H1 (cell line): ENCODE measurements at regions not wholly inside any gene's neighbourhood (a gene's known extent, or its start where the extent isn't known, plus 50 kb on each side); places are given as distances from the start of the nearest gene placed in this dataset.

Source experiments
- CTCF ChIA-PET: fragments of 300-600 bp; sonication (Branson Sonifier 250); formaldehyde crosslinking; loops from one replicate; lab custom pipeline; 2021; ENCODE audit not compliant: partially characterized antibody; lab: Charles Lee
- POLR2A ChIA-PET: fragments of 300-600 bp; sonication (Branson Sonifier 250); formaldehyde crosslinking; loops from one replicate; lab custom pipeline; 2021; ENCODE audit warnings: inconsistent platforms; ENCODE audit not compliant: partially characterized antibody; lab: Charles Lee
- DNase-seq, 2 experiments: peaks; one replicate each; pipeline versions ENCODE4 v3.0.0 to v3.0.0-alpha.2; 2010 to 2022; ENCODE audit warnings: low spot score in 2 of 2, low read depth in 1 of 2, mixed read lengths in 1 of 2
- FAIRE-seq: peaks from 2 replicates; lab custom pipeline; 2011; peaks lifted over from hg19 to GRCh38; lab: Jason Lieb, UNC
- H2AFZ ChIP-seq: 2 replicates; pipeline ENCODE4 v1.8.1; 2012; ENCODE audit warnings: low read length, inconsistent platforms
- H2AK5ac ChIP-seq: 2 replicates; pipeline ENCODE4 v1.6.1; 2013; ENCODE audit warnings: low read depth, low read length
- H2BK120ac ChIP-seq: replicated peaks from 2 replicates; pipeline ENCODE3; 2013; ENCODE audit warnings: low read depth, low read length, inconsistent platforms
- H2BK12ac ChIP-seq: 2 replicates; pipeline ENCODE4 v1.6.1; 2013; ENCODE audit warnings: low read depth, low read length
- H2BK15ac ChIP-seq: 2 replicates; pipeline ENCODE4 v1.6.1; 2013; ENCODE audit warnings: low read length
- H2BK20ac ChIP-seq: 2 replicates; pipeline ENCODE4 v1.6.1; 2013; ENCODE audit warnings: low read length
- H2BK5ac ChIP-seq: 2 replicates; pipeline ENCODE4 v1.6.1; 2013; ENCODE audit warnings: low read depth, low read length
- H3K14ac ChIP-seq: 2 replicates; pipeline ENCODE4 v1.6.1; 2013; ENCODE audit warnings: inconsistent platforms; ENCODE audit not compliant: insufficient read length
- H3K18ac ChIP-seq: 2 replicates; pipeline ENCODE4 v1.6.1; 2013; ENCODE audit warnings: low read length; ENCODE audit errors: extremely low read depth
- H3K23ac ChIP-seq: 2 replicates; pipeline ENCODE4 v1.6.1; 2013; ENCODE audit warnings: inconsistent platforms; ENCODE audit not compliant: insufficient read length
- H3K23me2 ChIP-seq: 2 replicates; pipeline ENCODE4 v1.6.1; 2013; ENCODE audit warnings: low read depth, low read length
- H3K27ac ChIP-seq: 2 replicates; pipeline ENCODE4 v1.6.1; 2011; ENCODE audit warnings: low read depth, low read length, inconsistent platforms
- H3K27me3 ChIP-seq, 4 experiments: replicated peaks in 1 of 4; 1 replicate in 1 of 4; 2 replicates in 3 of 4; pipeline versions ENCODE4 v1.6.1 to v1.8.1; 2011 to 2013; ENCODE audit warnings: low read length in 3 of 4, mild to moderate bottlenecking in 3 of 4, inconsistent platforms in 2 of 4, mixed read lengths in 2 of 4, moderate library complexity in 1 of 4; ENCODE audit not compliant: control insufficient read depth in 3 of 4, insufficient read depth in 3 of 4; ENCODE audit errors: extremely low read depth in 1 of 4
- H3K36me3 ChIP-seq, 4 experiments: 2 replicates each; pipeline versions ENCODE4 v1.6.1 to v1.8.1; 2011 to 2013; ENCODE audit warnings: mild to moderate bottlenecking in 4 of 4, low read length in 3 of 4, moderate library complexity in 2 of 4, control low read depth in 1 of 4, inconsistent platforms in 1 of 4; ENCODE audit not compliant: insufficient read depth in 4 of 4, control insufficient read depth in 2 of 4
- H3K4ac ChIP-seq: replicated peaks from 2 replicates; pipeline ENCODE3; 2013; ENCODE audit warnings: low read length, low read depth, mixed read lengths, inconsistent platforms; ENCODE audit not compliant: insufficient read length
- H3K4me1 ChIP-seq, 4 experiments: replicated peaks in 1 of 4; 1 replicate in 1 of 4; 2 replicates in 3 of 4; pipeline versions ENCODE4 v1.6.1 to v1.8.1; 2011 to 2013; ENCODE audit warnings: low read length in 3 of 4, inconsistent platforms in 2 of 4, mixed read lengths in 1 of 4; ENCODE audit not compliant: insufficient read depth in 4 of 4, control insufficient read depth in 3 of 4
- H3K4me2 ChIP-seq, 2 experiments: 2 replicates each; pipeline versions ENCODE4 v1.6.1 to v1.8.1; 2011 to 2013; ENCODE audit warnings: low read depth in 2 of 2, low read length in 2 of 2, control low read depth in 1 of 2, inconsistent platforms in 1 of 2, mild to moderate bottlenecking in 1 of 2; ENCODE audit not compliant: insufficient read depth in 1 of 2
- H3K4me3 ChIP-seq, 4 experiments: fragments of 200-600, 300-600 bp in 1 of 4; sonication (generic), shearing (Covaris generic), sonication (Bioruptor Twin) in 1 of 4; 2 replicates each; pipeline versions ENCODE4 v1.5.1 to v1.8.1; 2011 to 2016; ENCODE audit warnings: low read length in 4 of 4, low read depth in 3 of 4, control low read depth in 2 of 4, inconsistent platforms in 2 of 4, mild to moderate bottlenecking in 2 of 4, mixed read lengths in 1 of 4, moderate library complexity in 1 of 4; ENCODE audit not compliant: insufficient read depth in 2 of 4; ENCODE audit errors: extremely low read depth in 1 of 4
- H3K56ac ChIP-seq: replicated peaks from 2 replicates; pipeline ENCODE3; 2013; ENCODE audit warnings: low read depth, mild to moderate bottlenecking, mixed read lengths, low read length, inconsistent platforms; ENCODE audit not compliant: insufficient read length
- H3K79me1 ChIP-seq: 2 replicates; pipeline ENCODE4 v1.6.1; 2013; ENCODE audit warnings: low read depth, low read length, control low read depth
- H3K79me2 ChIP-seq, 2 experiments: 2 replicates each; pipeline versions ENCODE4 v1.6.1 to v1.8.1; 2012 to 2013; ENCODE audit warnings: low read length in 2 of 2, mild to moderate bottlenecking in 2 of 2, inconsistent platforms in 1 of 2; ENCODE audit not compliant: insufficient read depth in 2 of 2, control insufficient read depth in 1 of 2
- H3K9ac ChIP-seq, 4 experiments: replicated peaks in 1 of 4; 1 replicate in 1 of 4; 2 replicates in 3 of 4; pipeline versions ENCODE4 v1.6.1 to v1.8.1; 2011 to 2013; ENCODE audit warnings: low read depth in 3 of 4, low read length in 3 of 4, control low read depth in 2 of 4, mild to moderate bottlenecking in 2 of 4, moderate library complexity in 2 of 4, inconsistent platforms in 1 of 4; ENCODE audit errors: extremely low read depth in 1 of 4
- H3K9me3 ChIP-seq, 2 experiments: 2 replicates each; pipeline versions ENCODE4 v1.6.1 to v1.8.1; 2012 to 2013; ENCODE audit warnings: mild to moderate bottlenecking in 2 of 2, moderate library complexity in 2 of 2, control low read depth in 1 of 2, inconsistent platforms in 1 of 2, low read depth in 1 of 2, low read length in 1 of 2, mixed read lengths in 1 of 2; ENCODE audit not compliant: insufficient read depth in 2 of 2
- H4K20me1 ChIP-seq, 2 experiments: replicated peaks in 1 of 2; 2 replicates each; pipeline versions ENCODE3 to v1.8.1; 2011 to 2013; ENCODE audit warnings: inconsistent platforms in 2 of 2, low read length in 2 of 2, mild to moderate bottlenecking in 1 of 2; ENCODE audit not compliant: insufficient read depth in 2 of 2, control insufficient read depth in 1 of 2
- H4K5ac ChIP-seq: 2 replicates; pipeline ENCODE4 v1.6.1; 2013; ENCODE audit warnings: low read length, low read depth, mixed read lengths, inconsistent platforms; ENCODE audit not compliant: insufficient read length
- H4K8ac ChIP-seq: 2 replicates; pipeline ENCODE4 v1.8.0; 2013; ENCODE audit warnings: mild to moderate bottlenecking, moderate library complexity, low read length, inconsistent platforms; ENCODE audit not compliant: insufficient read depth; ENCODE audit errors: extremely low read depth
- H4K91ac ChIP-seq: replicated peaks from 2 replicates; pipeline ENCODE3; 2013; ENCODE audit warnings: low read length, mixed read lengths, inconsistent platforms; ENCODE audit not compliant: insufficient read length
- CHD1 ChIP-seq: IDR thresholded peaks from 2 replicates; pipeline ENCODE4 v1.6.1; 2012; ENCODE audit warnings: low read depth, low read length, improper control_type of control experiment
- RAD21 ChIP-seq, 2 experiments: IDR thresholded peaks in 1 of 2; conservative IDR thresholded peaks in 1 of 2; 2 replicates each; pipeline ENCODE4 v1.6.1; 2011; ENCODE audit warnings: low read depth in 2 of 2, low read length in 2 of 2, improper control_type of control experiment in 1 of 2, inconsistent platforms in 1 of 2, mild to moderate bottlenecking in 1 of 2, moderate library complexity in 1 of 2
- WGBS, 2 experiments: shearing (Covaris generic) in 1 of 2; methylation state at CpG; one replicate each; pipeline versions ENCODE4 v1.1.6 to v1.1.7; 2013 to 2015; ENCODE audit warnings: low lambda C conversion rate in 2 of 2, mixed read lengths in 2 of 2, inconsistent platforms in 1 of 2, low coverage in 1 of 2, missing lambda C conversion rate in 1 of 2; ENCODE audit not compliant: insufficient replicate concordance in 2 of 2, insufficient coverage in 1 of 2, insufficient read length in 1 of 2; ENCODE audit errors: extremely low coverage in 1 of 2, missing lambda C conversion rate in 1 of 2; 5-methylcytosine and 5-hydroxymethylcytosine counted together

DNA sequence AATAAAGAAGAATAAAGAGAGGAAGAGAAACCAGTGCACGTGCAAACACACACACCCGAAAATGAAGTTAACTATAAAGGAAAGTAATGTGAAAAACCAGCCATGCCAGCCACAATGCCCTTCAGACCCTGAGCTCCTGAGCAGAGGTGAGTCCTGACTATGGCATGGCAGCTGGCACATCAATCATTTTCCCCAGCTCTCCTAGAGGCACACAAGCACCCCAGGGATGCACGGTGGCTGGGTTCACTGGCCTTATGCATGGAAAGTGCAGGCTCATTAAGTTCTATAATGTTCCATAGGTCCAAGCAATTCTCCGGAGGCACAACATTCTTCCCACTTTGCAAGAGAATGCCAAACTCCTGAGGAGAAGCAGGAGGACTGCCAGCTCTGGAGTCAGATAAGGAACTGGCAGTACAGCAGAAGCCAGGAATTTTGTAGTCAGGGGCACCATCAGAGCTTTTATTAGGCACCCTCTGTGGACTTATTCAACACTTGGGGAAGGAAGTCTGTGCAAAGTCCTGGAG is 175.0 kb upstream of the PRDM1 start:
- H2BK5ac ChIP-seq, result no peak overlapping the region
- H3K23ac ChIP-seq, result no peak overlapping the region
- no peaks in the 10 kb centered on the region for H3K36me3 ChIP-seq
- H4K5ac ChIP-seq, result no peak overlapping the region
- no peaks in the 10 kb centered on the region for H3K9me3 ChIP-seq
- CTCF ChIA-PET, result no interaction called here
- POLR2A ChIA-PET, result no interaction called here
- no peak overlapping the region for H2BK12ac ChIP-seq
- no peak overlapping the region for H3K4me2 ChIP-seq
- H3K4me1 ChIP-seq, result no peaks in the 10 kb centered on the region
- H4K91ac ChIP-seq, result no peak overlapping the region
- H3K56ac ChIP-seq, result no peak overlapping the region
- FAIRE-seq (no peak), DNase-seq (no peak)
- H3K14ac ChIP-seq, result no peak overlapping the region
- 91% methylated on average over 4 of the region's 4 CpGs; no CpG with 5 or more reads in 1 of the 2 experiments for WGBS, 2 experiments
- no peaks in the 10 kb centered on the region for H3K79me1 ChIP-seq
- H2AFZ ChIP-seq, result no peak overlapping the region
- H3K27me3 ChIP-seq, result no peaks in the 10 kb centered on the region
- H2BK20ac ChIP-seq, result no peak overlapping the region
- H3K4ac ChIP-seq, result no peak overlapping the region
- H3K23me2 ChIP-seq, result no peaks in the 10 kb centered on the region; the same call in 1 of the 2 replicates
- H3K79me2 ChIP-seq, result no peaks in the 10 kb centered on the region
- H2BK15ac ChIP-seq, result no peak overlapping the region
- no peak overlapping the region for H3K27ac ChIP-seq
- no peak overlapping the region for H3K18ac ChIP-seq
- H2AK5ac ChIP-seq, result no peak overlapping the region
- no peak overlapping the region for H3K9ac ChIP-seq
- no peak for TF ChIP-seq CHD1
- TF ChIP-seq RAD21 (IDR thresholded peaks at IDR 0.05 in 1 of 2, conservative IDR thresholded peaks at IDR 0.05 in 1 of 2; ENCODE audit: low read depth in 2 of 2, low read length in 2 of 2), result no peak
- no peak overlapping the region for H2BK120ac ChIP-seq
- no peak overlapping the region for H4K8ac ChIP-seq
- no peak overlapping the region for H3K4me3 ChIP-seq
- H4K20me1 ChIP-seq, result no peaks in the 10 kb centered on the region
